ENCODE measurements at regions not wholly inside any gene's neighbourhood (a gene's known extent, or its start where the extent isn't known, plus 50 kb on each side); places are given as distances from the start of the nearest gene placed in this dataset.

- no peak for TF ChIP-seq CTCF (IDR thresholded peaks at IDR 0.05; ENCODE audit: poor library complexity, severe bottlenecking)
- TF ChIP-seq POLR2AphosphoS5 (IDR thresholded peaks at IDR 0.05), result no peak
- TF ChIP-seq MXI1 (conservative IDR thresholded peaks at IDR 0.05; ENCODE audit: poor library complexity, severe bottlenecking), result no peak
- TF ChIP-seq EP300 (conservative IDR thresholded peaks at IDR 0.05; ENCODE audit: poor library complexity, severe bottlenecking), result no peak
Measured at GRCh38 chr3:6526321-6526720, 334.6 kb upstream of the GRM7 start.
